HG02852 (cell line): ENCODE measurements at regions not wholly inside any gene's neighbourhood (a gene's known extent, or its start where the extent isn't known, plus 50 kb on each side); places are given as distances from the start of the nearest gene placed in this dataset.
"Not testable (repeated sequence)": the region's sequence is repeated elsewhere in the genome, so short reads cannot be mapped to it uniquely, and the experiment has no call there.

Source experiments
- ATAC-seq: cut with Tn5 transposase; IDR thresholded peaks from one replicate; pipeline ENCODE4 v1.9.1; 2021; ENCODE audit warnings: mild to moderate bottlenecking, moderate library complexity; ENCODE audit not compliant: unreplicated experiment

DNA sequence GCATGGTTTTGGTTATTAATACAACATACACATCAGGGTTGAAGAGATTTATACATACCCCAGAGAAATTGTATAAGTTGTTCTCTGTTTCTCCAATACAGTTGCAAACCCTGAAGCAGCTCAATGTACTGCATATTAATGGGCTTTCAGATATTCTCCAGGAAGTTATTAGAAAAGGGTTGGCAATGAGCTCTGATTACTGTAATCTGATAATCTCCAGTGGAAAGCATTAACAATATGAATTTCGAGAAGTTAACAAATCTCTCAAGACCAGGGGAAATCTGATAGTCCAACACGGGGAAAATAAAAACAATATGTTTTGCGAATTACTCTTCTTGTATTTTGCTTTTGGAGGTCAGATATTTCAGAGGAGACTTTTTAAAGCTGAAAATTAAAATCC, 950.1 kb downstream of the TBL1XR1 start:
- ATAC-seq, result no peak

DNA sequence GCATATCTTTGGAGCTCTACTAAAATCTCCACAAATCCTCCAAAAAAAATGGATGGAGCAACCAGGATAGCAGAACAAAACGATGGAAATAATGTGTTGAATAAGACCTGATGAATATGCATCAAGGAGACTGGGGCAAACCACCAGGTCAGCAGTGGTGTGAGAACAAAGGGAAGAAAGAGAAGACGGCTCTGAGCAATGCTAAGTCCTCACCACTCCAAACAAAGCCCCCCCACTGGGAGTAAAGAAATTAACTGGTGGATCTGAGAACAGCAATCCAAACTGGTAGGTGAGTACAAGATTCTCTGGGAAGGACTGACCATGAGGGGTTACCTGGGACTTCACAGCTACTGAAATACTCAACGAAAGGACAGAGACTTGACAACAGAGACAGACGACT, 977.3 kb downstream of the TBL1XR1 start:
- no peak for ATAC-seq

DNA sequence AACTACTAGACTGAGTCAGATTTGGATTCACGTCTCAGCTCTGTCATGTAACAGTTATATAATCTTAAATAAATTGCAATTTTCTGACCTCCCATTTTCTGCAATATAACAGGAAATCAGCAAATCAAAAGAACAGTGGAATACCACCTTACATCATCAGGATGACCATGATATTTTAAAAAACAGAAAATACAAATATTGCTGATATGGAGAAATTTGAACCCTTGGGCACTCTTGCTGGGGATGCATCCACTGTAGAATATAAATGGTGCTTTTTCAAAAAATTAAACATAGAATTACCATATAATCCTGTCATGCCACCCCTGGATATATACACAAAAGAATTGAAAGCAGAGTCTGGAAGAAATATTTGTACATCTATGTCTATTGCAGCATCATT, 982.5 kb downstream of the TBL1XR1 start:
- no peak for ATAC-seq

DNA sequence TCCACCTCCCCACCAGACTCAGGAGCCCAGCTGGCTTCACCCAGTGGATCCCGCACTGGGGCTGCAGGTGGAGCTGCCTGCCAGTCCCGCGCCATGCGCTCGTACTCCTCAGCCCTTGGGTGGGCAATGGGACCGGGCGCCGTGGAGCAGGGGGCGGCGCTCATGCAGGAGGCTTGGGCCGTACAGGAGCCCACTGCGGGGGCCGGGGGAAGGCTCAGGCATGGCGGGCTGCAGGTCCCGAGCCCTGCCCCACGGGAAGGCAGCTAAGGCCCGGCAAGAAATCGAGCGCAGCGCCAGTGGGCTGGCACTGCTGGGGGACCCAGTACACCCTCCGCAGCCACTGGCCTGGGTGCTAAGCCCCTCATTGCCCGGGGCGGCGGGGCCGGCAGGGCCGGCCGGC, 984.0 kb downstream of the TBL1XR1 start:
- ATAC-seq, result not testable (repeated sequence)

DNA sequence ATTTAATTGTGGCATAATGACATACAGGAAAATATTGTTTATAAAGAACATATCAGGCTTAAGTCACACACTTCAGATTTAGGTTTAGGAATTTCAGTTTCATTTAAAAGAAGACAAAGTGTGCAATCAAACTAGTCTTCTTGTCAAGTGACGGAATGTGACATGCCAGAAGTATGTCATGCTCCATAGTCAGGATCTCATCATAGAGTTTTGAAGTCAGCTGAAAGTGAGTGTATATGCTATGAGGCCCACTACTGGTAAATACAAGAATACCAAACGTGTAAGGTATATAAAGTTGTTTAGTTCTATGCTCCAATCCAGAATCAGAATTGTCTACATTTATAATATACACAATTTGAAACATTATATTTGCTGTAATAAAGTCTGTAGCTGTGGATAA, 988.4 kb downstream of the TBL1XR1 start:
- ATAC-seq, result no peak

DNA sequence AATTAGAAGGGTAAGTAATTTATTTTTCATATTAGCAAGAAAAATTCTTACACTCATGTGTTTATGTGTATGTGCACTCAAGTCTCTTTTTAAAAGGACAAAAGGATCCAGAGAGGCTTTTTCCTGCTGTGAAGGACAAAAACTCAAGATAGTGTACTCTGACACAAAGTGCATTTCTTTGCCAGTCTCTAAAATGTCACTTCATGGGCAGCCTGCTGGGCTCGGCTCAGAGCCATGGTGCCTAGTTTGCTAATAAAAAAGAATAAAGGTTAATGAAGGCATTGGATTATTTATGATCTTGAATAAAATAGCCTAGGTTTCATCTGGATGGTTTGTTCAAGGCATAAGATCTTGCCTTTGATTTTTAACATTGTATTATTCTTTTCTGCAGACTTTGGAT, 989.0 kb downstream of the TBL1XR1 start:
- ATAC-seq, result no peak

DNA sequence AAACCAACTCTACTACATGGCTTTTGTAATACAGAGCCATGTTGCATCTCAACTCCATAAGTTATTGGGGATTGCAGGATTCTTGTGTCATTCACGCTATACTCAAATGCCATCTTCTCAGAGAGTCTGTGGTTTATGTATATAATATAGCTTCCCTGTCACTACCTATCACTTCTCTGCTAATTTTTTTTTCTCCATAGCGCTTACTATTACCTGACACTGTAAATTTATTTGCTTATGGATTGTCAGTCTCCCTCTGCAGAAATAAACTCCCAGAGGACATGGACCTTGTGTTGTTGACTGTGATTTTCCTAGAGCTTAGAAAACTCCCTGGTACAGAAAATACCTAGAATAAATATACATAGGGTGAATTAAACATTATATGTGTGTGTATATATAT, 990.5 kb downstream of the TBL1XR1 start:
- no peak for ATAC-seq

DNA sequence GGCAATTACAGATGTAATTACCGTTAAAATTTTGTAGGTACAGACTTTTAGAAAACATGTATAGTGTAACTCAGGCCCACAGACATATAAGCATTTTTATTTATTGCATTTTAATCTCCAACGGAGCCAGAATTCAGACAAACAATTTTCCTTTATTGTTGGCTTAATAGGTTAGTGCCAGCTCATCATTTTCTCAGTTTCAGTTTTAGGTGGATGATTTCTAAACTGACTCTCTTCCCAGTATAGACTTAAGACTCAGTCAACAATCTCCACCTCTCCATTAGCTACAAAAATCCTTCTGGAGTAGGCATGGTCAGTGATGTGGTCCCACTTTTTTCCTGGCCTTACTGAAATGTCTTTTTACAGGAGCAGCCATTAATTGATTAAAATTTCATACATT, 994.6 kb downstream of the TBL1XR1 start:
- ATAC-seq, result no peak

DNA sequence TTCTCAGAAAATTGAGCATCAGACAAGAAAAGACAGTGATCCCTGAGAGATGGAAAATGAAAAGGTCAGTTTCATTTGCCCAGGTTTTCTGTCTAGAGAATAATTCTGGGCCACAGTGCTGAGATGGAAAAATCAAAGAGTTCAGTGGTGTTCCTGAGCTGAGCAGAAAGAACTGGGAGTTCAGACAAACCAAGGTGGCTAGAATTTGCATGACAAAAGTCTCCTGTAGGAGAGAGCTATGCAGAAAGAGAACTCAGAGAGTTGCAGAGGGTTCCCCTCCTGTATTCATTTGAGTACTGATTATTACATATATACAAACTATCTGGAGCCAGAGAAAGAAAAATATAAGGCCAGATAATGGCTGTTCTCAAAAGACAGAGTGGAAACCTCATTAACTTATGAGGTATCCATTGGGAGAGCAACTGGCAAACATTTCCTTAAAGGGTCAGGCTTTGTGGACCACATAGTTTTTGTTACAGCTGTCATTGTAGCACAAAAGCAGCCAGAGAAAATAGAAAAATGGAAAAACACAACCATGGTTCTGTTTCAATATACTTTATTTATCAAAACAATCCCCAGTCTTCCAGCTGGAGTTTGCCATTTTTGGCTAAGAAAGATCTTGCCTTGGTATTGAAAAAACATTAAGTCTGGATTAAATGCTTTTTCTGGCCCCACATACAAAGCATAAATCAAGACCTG, 1004.1 kb downstream of the TBL1XR1 start:
- ATAC-seq, result no peak

DNA sequence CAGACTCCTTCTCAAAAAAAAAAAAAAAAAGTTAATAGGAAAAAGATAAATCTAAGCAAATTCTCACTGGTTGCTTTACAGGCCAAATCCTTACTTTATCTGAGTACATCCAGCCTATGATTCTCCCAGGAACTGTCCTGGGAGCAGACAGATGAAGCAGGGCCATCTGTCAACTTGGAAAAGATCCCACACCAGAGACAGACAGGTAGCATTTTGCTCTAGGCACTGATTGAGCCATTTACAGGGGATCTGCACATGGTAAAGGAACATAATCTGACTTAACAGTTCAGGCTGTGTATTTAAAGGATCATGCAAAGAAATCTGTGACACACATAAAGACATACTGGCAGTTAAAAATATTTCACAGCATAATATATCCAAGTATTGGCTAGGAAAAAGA, 1006.5 kb downstream of the TBL1XR1 start:
- no peak for ATAC-seq

DNA sequence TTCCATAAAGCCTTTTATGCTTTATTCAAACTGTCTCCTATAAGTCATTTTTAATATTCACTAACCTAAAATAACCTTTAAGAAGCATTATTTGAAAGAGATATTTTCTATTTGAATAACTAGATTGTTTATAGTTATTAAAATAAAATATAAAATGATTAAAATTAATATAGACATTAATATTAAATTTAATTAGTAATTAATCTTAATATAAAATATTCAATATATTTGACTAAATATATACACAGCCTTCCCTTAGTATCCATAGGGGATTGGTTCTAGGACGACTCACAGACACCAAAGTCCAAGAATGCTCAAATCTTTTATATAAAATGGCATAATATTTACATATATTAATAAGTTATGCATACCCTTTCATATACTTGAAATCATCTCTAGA, 1014.1 kb downstream of the TBL1XR1 start:
- ATAC-seq, result no peak

DNA sequence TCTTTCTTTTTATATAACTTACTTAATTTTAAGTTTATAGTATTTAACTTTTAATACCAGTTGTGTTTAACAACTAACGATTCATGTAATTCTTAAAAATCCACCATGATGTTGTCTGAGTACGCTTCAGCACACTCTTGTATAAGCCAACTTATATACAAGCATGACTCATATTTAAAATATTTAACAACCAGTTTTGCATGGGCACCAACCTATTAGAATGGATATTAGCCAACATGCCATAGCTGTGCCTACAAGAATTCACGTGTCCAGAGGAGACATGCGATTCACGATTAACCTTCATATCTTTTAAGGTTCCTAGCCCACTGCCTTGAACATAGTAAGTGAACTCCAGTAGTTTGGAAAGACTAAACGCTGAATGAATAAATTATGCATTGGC, 1023.2 kb downstream of the TBL1XR1 start:
- no peak for ATAC-seq

DNA sequence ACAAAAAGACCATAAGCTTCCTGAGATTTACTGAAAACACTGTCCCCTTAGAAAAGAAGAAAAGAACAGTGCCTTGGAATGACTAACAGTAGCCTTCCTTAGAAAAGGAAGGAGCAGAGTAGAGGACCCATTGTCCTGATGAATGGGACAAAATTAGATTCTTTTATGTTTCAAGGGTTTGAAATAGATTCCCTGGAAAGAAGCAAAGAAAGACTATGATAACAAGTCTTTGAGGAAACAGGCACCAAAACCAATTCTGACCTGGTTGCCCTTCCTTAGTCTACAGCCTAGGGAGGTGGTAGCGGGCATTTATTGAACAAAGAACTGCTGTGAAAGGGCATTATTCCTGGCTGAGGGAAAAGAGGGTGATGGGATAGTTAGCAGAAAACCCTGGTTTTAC, 1024.8 kb downstream of the TBL1XR1 start:
- no peak for ATAC-seq

DNA sequence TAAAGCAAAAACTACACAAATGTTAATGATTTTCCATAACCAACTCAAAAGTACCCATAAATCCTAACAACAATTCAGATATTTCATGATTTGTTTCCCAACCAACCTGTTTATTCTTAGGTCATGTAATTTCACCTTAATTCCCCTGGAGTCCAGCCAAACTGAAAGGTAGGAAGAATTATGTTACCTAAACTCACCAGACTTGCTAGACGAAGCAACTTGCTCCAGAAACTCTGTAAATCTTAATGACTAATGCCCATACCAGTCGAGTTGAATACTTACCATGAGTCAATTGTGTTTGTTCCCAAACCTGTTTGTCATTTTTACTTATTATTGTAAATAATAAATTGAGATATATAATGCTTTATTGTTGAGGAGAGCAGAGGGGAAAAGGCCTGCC, 1030.0 kb downstream of the TBL1XR1 start:
- no peak for ATAC-seq

DNA sequence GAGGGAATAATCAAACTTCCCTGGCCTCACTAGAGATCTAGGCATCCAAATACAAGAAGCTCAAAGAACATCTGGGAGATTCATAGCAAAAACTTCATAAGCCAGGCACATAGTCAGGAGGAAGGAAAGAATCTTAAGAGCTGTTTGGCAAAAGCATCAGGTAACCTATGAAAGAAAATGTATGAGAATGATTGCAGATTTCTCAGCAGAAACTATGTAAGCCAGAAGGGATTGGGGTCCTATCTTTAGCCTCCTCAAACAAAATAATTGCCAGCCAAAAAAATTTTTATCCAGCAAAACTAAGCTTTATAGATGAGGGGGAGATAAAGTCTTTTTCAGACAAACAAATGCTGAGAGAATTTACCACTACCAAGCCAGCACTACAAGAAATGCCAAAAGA, 1036.3 kb downstream of the TBL1XR1 start:
- ATAC-seq, result no peak

DNA sequence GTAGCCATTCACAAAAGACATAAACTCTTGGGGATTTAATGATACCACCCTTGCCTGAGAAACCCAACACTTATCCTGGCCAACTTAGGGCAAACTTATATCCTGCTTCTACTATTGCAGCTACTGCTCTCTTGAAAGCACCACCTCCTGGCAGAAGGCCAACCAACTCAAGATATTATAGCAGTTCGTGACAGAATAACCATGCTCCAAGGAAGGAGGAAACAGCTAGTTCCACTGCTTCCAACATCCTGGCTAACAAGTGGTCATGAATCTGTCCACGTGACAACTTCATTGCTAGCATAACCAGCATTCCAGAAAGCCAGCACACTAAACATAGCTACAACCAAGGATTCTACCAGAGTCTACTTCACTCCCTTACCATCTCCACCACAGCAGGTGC, 1037.5 kb downstream of the TBL1XR1 start:
- ATAC-seq, result no peak

DNA sequence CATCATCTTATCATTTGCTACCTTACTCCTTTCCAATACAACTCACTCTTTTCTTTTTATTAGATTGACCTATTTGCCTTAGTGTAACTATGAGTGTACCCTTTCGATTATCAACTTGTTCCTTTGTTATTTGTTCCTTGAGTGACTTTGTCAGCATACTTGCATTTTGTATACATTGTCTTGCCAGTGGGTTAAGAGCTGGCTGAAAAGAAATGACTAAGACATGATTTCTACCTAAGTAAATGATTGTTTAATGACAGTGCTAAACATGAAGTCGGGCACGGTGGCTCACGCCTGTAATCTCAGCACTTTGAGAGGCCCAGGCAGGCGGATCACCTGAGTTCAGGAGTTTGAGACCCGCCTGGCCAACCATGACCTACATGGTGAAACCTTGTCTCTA, 1042.3 kb downstream of the TBL1XR1 start:
- ATAC-seq, result no peak

DNA sequence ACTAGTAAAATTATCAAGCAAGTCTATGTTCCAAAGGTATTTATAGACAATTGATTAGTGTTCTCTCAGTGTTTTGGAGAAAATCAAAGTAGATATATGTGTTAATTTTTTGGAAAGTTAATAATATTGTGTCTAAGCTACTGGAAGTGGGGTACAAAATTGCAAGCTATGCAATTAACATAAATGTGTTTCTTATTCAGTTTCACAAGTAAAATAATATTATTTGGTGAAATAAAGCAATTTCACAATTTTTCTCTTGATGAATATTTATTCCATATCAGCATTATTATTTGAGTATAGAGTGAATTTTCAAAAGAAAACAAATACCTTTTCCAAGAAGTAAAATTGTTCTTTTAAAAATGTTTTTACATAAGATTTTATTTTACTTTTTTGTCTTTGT, 1047.7 kb downstream of the TBL1XR1 start:
- ATAC-seq, result no peak

DNA sequence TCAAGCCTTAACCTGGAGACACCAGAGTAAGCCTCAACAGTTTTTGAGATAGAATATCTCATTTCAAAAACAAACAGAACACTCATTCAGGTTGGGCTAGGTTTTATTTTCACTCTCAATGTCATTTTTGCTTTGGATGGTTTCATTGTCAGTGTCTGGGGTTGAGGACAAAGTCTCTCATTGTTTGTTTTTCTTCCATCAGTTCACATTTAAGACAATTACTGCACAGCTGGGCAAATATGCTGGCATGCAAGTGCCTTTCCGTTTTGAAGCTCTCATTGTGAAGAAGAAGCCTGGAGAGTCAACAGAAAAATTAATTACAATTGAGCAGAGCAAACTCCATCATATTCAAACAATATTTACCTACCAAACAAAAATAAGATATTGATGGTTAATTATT, 1050.0 kb downstream of the TBL1XR1 start:
- ATAC-seq, result no peak

DNA sequence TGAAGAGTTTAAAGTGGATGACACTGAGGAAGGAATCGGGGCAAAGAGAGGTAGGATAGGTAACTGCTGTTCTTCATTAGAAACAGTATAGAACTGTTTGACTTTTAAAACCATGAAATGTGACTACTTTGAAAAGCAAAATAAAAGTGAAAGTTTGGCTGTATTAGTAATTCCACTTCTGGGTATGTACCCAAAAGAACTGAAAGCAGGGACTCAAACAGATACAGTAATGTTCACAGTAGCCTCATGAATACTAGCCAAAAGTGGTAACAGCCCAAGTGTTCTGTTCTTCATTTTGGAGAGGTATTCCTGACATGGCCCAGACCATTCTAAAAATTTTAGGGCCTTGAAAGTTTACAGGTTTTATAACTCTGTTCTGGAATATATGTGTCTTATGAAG, 1055.4 kb downstream of the TBL1XR1 start:
- ATAC-seq, result no peak

DNA sequence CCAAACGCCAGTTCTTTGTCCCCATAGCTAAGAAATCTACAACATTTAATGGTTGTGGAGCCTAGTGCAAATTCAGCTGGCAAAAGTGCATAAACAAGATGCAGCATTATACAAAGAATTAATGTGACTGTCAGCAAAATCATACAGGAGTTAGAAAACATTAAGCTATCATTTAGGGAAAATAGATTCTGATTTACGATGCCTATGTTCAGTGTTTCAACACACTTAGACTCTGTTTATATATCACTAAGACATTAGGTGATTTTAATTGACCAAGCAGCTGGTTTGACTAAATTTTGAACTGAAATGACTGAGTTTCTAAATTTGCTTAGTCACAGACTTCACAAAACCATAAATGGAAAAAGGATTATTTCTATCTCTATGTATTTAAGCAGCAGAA, 1076.8 kb downstream of the TBL1XR1 start:
- ATAC-seq, result no peak

DNA sequence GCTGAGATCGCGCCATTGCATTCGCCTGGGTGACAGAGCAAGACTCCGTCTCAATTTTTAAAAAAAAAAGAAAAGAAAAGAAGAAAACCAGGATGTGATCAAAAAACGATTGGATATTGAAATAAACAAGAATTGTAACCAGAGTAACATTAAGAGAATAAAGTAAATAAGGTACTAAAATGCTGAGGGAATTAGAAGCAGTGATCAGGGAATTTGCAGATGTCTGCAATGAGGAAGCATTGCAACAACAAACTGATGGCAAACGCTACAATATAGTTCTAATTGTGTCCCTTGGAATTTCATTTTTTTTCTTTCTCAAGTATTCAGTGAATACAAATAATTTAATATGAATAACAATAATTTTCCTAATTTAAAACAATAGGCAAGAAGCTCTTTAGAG, 1077.5 kb downstream of the TBL1XR1 start:
- no peak for ATAC-seq

DNA sequence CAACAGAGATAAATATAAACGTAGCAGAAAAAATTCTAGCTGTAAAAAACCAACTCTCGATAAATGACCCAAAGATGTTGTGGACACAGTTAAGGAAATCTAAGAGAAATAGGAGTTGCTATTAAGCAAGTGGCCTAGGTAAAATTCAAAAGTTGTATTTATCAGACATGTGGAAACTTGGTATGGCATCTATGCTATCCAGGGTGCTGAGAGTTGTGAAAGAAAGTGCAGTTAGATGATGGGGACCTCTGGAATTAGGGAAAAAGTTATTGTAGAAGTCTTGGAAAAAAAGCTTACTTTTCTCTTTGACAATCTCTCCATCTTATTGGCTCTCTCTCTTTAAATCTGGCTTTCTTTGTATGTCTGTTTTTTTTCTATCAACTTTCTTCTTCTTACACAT, 1090.9 kb downstream of the TBL1XR1 start:
- no peak for ATAC-seq

DNA sequence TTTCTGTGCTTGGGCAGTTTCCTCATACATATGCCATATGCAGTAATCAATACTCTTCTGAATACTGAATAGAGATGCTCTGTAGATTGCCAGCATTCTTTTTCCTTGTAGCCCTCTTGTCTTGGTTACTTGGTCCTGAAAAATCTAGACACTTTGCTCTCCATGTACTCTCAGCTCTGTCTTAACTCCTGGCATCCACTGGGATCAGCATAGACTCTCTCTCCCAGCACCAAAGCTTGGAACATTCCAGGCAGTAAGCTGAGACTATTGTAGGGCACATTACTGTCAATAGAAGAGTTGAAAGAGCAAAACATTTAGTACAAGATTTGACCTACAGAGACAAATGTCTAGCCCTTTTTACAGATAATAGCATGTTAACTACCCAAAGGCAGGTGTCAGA, 1100.3 kb downstream of the TBL1XR1 start:
- ATAC-seq, result no peak
